Endothelial cell (in vitro differentiated cells): ENCODE measurements at regions not wholly inside any gene's neighbourhood (a gene's known extent, or its start where the extent isn't known, plus 50 kb on each side); places are given as distances from the start of the nearest gene placed in this dataset.

ENCODE experiments used
- DNase-seq: peaks from one replicate; pipeline ENCODE4 v3.0.0; 2021; ENCODE audit warnings: low spot score
- H3K27ac Mint-ChIP-seq: one replicate; pipeline ENCODE4 v1.8.0; 2021; ENCODE audit warnings: mixed read lengths, inconsistent platforms; ENCODE audit not compliant: unreplicated experiment
- H3K27me3 Mint-ChIP-seq: one replicate; pipeline ENCODE4 v1.8.0; 2021; ENCODE audit warnings: mild to moderate bottlenecking, moderate library complexity, mixed read lengths, inconsistent platforms; ENCODE audit not compliant: unreplicated experiment
- H3K36me3 Mint-ChIP-seq: one replicate; pipeline ENCODE4 v1.8.0; 2021; ENCODE audit warnings: mild to moderate bottlenecking, low read depth, mixed read lengths, inconsistent platforms; ENCODE audit not compliant: unreplicated experiment
- H3K4me1 Mint-ChIP-seq: one replicate; pipeline ENCODE4 v1.8.0; 2021; ENCODE audit warnings: mild to moderate bottlenecking, mixed read lengths, inconsistent platforms; ENCODE audit not compliant: unreplicated experiment
- H3K4me3 Mint-ChIP-seq: one replicate; pipeline ENCODE4 v1.8.0; 2021; ENCODE audit warnings: mild to moderate bottlenecking, mixed read lengths, inconsistent platforms; ENCODE audit not compliant: unreplicated experiment
- H3K9me3 Mint-ChIP-seq: one replicate; pipeline ENCODE4 v1.8.0; 2021; ENCODE audit warnings: mixed read lengths, inconsistent platforms; ENCODE audit not compliant: unreplicated experiment
- TF ChIP-seq, protein P1 (sequence below): fragments of 200-600 bp; sonication (generic); IDR thresholded peaks from one replicate; pipeline ENCODE4 v1.5.0; 2021; ENCODE audit warnings: antibody characterized with exemption; ENCODE audit not compliant: unreplicated experiment

DNA sequence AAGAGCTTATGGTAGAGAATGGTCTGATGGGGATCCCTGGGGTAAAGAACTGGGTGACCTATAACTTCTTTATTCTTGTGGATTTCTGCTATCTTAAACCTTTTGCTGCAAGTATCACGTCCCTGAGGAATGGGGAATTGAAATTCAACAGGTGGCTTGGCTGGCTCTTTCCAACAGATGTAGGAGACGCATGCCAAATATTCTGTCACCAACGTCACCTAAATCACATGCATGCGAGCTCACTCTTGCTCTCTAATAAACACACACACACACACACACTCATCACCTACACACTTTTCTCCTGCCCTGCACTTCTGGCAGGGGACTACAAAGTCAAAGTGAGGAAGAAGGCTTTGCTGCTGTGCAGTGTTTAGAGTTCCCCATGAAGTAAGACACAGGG, 145.8 kb upstream of the NECTIN3 start:
- Mint-ChIP-seq H3K27ac (no peak overlapping the region), H3K9me3 (no peaks in the 10 kb centered on the region), H3K4me3 (no peak overlapping the region), H3K4me1 (no peaks in the 10 kb centered on the region), H3K27me3 (no peaks in the 10 kb centered on the region), H3K36me3 (no peaks in the 10 kb centered on the region)
- TF ChIP-seq, protein P1, sequence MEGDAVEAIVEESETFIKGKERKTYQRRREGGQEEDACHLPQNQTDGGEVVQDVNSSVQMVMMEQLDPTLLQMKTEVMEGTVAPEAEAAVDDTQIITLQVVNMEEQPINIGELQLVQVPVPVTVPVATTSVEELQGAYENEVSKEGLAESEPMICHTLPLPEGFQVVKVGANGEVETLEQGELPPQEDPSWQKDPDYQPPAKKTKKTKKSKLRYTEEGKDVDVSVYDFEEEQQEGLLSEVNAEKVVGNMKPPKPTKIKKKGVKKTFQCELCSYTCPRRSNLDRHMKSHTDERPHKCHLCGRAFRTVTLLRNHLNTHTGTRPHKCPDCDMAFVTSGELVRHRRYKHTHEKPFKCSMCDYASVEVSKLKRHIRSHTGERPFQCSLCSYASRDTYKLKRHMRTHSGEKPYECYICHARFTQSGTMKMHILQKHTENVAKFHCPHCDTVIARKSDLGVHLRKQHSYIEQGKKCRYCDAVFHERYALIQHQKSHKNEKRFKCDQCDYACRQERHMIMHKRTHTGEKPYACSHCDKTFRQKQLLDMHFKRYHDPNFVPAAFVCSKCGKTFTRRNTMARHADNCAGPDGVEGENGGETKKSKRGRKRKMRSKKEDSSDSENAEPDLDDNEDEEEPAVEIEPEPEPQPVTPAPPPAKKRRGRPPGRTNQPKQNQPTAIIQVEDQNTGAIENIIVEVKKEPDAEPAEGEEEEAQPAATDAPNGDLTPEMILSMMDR, result no peak
- no peak for DNase-seq

DNA sequence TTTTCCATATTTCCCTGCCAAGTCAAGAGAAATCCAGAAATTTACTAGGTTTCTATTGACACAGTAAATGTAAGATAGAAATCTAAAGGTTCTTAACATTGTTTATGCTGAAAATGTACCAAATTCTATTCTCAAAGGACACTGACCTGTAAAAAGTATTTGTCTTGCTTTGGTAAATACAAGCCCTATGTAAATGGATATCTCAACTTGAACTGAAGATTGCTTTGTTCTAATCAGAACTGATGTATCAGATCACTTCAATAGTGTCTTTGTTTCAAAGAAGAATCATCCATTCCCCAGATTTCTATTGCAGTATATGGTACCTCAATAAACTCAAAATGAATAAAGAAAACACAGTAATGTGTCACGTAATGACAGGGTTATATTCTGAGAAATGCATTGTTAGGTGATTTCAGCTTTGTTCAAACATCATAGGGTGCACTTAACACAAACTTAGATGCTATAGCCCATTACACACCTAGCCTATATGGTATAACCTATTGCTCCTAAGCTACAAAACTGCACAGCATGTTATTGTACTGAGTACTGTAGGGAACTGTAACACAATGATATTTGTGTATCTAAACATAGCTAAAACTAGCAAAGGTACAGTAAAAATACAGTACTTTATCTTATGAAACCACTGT, 143.5 kb upstream of the NECTIN3 start:
- no peak overlapping the region for H3K27ac Mint-ChIP-seq
- no peaks in the 10 kb centered on the region for H3K36me3 Mint-ChIP-seq
- no peaks in the 10 kb centered on the region for H3K9me3 Mint-ChIP-seq

DNA sequence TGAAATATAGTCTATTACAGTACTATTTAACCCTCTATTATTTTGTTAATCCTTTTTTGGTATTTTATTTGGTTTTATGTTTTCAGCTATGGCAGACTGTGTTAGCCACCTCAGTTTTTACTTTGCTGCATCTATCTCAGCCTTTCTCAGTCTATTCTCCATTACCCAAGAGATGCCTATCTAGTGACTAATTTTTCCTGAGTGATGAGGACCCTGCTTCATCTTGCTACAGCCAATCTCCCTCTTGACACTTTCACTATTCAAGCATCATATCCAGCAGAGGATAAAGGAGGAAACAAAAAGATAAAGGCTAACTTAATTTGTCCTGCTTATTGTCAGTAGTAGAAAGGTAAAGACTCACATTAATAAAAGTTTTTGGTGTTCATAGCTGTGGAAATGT, 141.8 kb upstream of the NECTIN3 start:
- H3K4me1 Mint-ChIP-seq, result peaks cover under 1% of the 10 kb centered on the region
- H3K4me3 Mint-ChIP-seq, result no peak overlapping the region
- H3K9me3 Mint-ChIP-seq, result no peaks in the 10 kb centered on the region
- TF ChIP-seq, protein P1, result no peak
- no peak overlapping the region for H3K27ac Mint-ChIP-seq
- H3K36me3 Mint-ChIP-seq, result no peaks in the 10 kb centered on the region
- no peaks in the 10 kb centered on the region for H3K27me3 Mint-ChIP-seq
- DNase-seq, result no peak

More for the DNA sequence above, 143.5 kb upstream of the NECTIN3 start:
- Mint-ChIP-seq H3K4me1 (no peaks in the 10 kb centered on the region), H3K27me3 (no peaks in the 10 kb centered on the region), H3K4me3 (no peak overlapping the region)
- TF ChIP-seq, protein P1, result no peak
- no peak for DNase-seq

DNA sequence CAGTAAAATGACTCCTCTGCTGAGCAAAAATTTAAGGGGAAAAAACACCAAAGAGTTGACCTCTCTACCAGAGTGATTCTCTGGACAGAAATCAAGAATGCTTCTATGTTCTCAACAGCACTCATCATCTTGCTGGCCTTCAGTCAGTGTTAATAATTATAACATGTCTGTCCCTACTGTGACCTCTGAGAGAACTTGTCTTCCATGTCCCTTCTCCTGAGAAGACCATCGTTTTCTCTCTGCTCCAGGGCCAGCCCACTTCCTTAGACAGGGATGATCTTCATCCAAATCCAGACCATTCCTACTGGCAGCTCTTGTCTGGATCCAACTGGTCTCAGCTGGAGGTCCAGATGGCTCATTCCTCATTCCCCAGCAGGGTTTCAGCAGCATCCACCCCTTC, 139.0 kb upstream of the NECTIN3 start:
- no peak for DNase-seq
- no peaks in the 10 kb centered on the region for H3K27me3 Mint-ChIP-seq
- H3K4me1 Mint-ChIP-seq, result peaks cover 3% of the 10 kb centered on the region
- no peak overlapping the region for H3K4me3 Mint-ChIP-seq
- no peaks in the 10 kb centered on the region for H3K36me3 Mint-ChIP-seq
- H3K27ac Mint-ChIP-seq, result no peak overlapping the region
- TF ChIP-seq, protein P1, result no peak
- no peaks in the 10 kb centered on the region for H3K9me3 Mint-ChIP-seq

DNA sequence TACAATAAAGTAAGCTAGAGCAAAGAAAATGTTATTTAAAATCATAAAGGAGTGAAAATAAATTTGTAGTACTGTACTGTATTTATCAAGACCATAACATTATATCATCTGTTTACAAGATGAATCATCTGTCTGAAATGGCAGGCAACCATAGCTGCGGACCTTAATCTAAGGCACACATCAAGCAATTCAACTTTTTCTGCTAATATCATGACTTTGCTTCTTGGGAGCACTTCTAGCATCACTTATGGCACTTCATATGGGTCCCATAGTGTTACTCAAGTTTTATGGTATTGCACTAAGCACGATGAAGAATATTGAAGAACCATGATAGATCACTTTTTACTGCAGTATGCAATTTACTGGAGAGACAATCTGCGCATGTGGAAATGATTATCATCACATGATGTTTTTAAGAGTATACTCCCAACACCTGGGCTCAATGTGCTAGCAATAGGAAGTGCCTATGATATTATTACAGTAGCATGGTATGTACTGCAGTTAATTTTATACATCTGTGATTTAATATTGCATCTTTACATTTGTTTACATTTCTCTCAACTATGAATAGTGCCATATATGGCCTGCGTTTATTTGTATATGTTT, 137.7 kb upstream of the NECTIN3 start:
- TF ChIP-seq, protein P1, result no peak
- H3K9me3 Mint-ChIP-seq, result no peaks in the 10 kb centered on the region
- no peak overlapping the region for H3K27ac Mint-ChIP-seq
- peaks cover 3% of the 10 kb centered on the region for H3K4me1 Mint-ChIP-seq
- no peak overlapping the region for H3K4me3 Mint-ChIP-seq
- DNase-seq, result no peak
- H3K36me3 Mint-ChIP-seq, result no peaks in the 10 kb centered on the region
- no peaks in the 10 kb centered on the region for H3K27me3 Mint-ChIP-seq
